PC-9 (cell line): ENCODE measurements at regions not wholly inside any gene's neighbourhood (a gene's known extent, or its start where the extent isn't known, plus 50 kb on each side); places are given as distances from the start of the nearest gene placed in this dataset.

Source experiments
- BruUV-seq: library from RNA; stranded (reverse); fragments of 400-500 nt; replicated peaks from 2 replicates; lab custom pipeline; 2021; lab: Mats Ljungman, UMichigan
- CTCF ChIA-PET: fragments of 300-600 bp; sonication (Branson Sonifier 250); formaldehyde crosslinking; loops from one replicate; lab custom pipeline; 2022; ENCODE audit warnings: antibody characterized with exemption; lab: Charles Lee
- POLR2A ChIA-PET: fragments of 300-600 bp; sonication (Branson Sonifier 250); formaldehyde crosslinking; loops from one replicate; lab custom pipeline; 2022; ENCODE audit warnings: antibody characterized with exemption; ENCODE audit not compliant: unreplicated experiment; lab: Charles Lee
- DNase-seq, 2 experiments: peaks; one replicate each; pipeline versions ENCODE4 v3.0.0 to v3.0.0-alpha.2; 2015 to 2022; ENCODE audit warnings: mixed read lengths in 1 of 2
- H2AFZ ChIP-seq: fragments of 200-600 bp; sonication (generic); 2 replicates; pipeline ENCODE4 v1.8.1; 2017; ENCODE audit warnings: antibody characterized with exemption
- H3F3A ChIP-seq: fragments of 200-600 bp; sonication (generic); 2 replicates; pipeline ENCODE4 v1.8.1; 2017; ENCODE audit warnings: antibody characterized with exemption, mild to moderate bottlenecking, low read depth; ENCODE audit not compliant: insufficient read depth
- H3K27ac ChIP-seq: fragments of 200-600 bp; sonication (generic); 2 replicates; pipeline ENCODE4 v1.6.1; 2016; ENCODE audit warnings: mixed run types
- H3K27me3 ChIP-seq: fragments of 200-600 bp; sonication (generic); 2 replicates; pipeline ENCODE4 v1.6.1; 2016; ENCODE audit warnings: low read depth, mixed run types; ENCODE audit not compliant: insufficient read depth
- H3K36me3 ChIP-seq: fragments of 200-600 bp; sonication (generic); 2 replicates; pipeline ENCODE4 v1.6.1; 2016; ENCODE audit warnings: low read depth, mixed run types
- H3K4me1 ChIP-seq: fragments of 200-600 bp; sonication (generic); replicated peaks from 2 replicates; pipeline ENCODE4 v1.6.1; 2016; ENCODE audit warnings: mixed run types; ENCODE audit not compliant: insufficient read depth
- H3K4me2 ChIP-seq: fragments of 200-600 bp; sonication (generic); 2 replicates; pipeline ENCODE4 v1.6.1; 2017; ENCODE audit warnings: mixed run types
- H3K4me3 ChIP-seq: fragments of 200-600 bp; sonication (generic); 2 replicates; pipeline ENCODE4 v1.6.1; 2016; ENCODE audit warnings: mixed run types
- H3K79me2 ChIP-seq: fragments of 200-600 bp; sonication (generic); 2 replicates; pipeline ENCODE4 v1.6.1; 2017; ENCODE audit warnings: low read depth, mixed run types
- H3K9me2 ChIP-seq: fragments of 200-600 bp; sonication (generic); 2 replicates; pipeline ENCODE4 v1.8.1; 2017; ENCODE audit warnings: mild to moderate bottlenecking; ENCODE audit not compliant: insufficient read depth
- H3K9me3 ChIP-seq: fragments of 200-600 bp; sonication (generic); 2 replicates; pipeline ENCODE4 v1.8.1; 2016; ENCODE audit warnings: low read depth; ENCODE audit not compliant: insufficient read depth
- H4K20me1 ChIP-seq: fragments of 200-600 bp; sonication (generic); 2 replicates; pipeline ENCODE4 v1.8.1; 2017; ENCODE audit not compliant: insufficient read depth
- CTCF ChIP-seq: fragments of 200-600 bp; sonication (generic); conservative IDR thresholded peaks from 2 replicates; pipeline ENCODE4 v1.6.1; 2017; ENCODE audit warnings: mixed run types, antibody characterized with exemption, mild to moderate bottlenecking, moderate library complexity
- EZH2 ChIP-seq: fragments of 200-600 bp; sonication (generic); IDR thresholded peaks from 2 replicates; pipeline ENCODE4 v1.8.0; 2017; ENCODE audit warnings: antibody characterized with exemption, low read depth
- intact Hi-C: fragments of 100-400 bp; cut with micrococcal nuclease; formaldehyde crosslinking; loops from one replicate; pipeline ENCODE4 v1.10.0; 2022; ENCODE audit not compliant: unreplicated experiment

GRCh38 chr6:113219783-113220182 lies 637.4 kb upstream of the MARCKS start:
- no peaks in the 10 kb centered on the region; the same call in 1 of the 2 replicates for H3K9me3 ChIP-seq
- no peak for TF ChIP-seq CTCF
- TF ChIP-seq EZH2 = no peak
- CTCF ChIA-PET = no interaction called here

GRCh38 chr6:113220832-113221231 lies 636.3 kb upstream of the MARCKS start:
- no peaks in the 10 kb centered on the region for H3F3A ChIP-seq
- H4K20me1 ChIP-seq = no peaks in the 10 kb centered on the region
- no peaks in the 10 kb centered on the region for H3K79me2 ChIP-seq
- H3K4me2 ChIP-seq = no peak overlapping the region
- H2AFZ ChIP-seq = no peak overlapping the region
- no peak for TF ChIP-seq EZH2
- TF ChIP-seq CTCF = no peak
- no peaks in the 10 kb centered on the region for H3K27me3 ChIP-seq
- H3K36me3 ChIP-seq = no peaks in the 10 kb centered on the region
- POLR2A ChIA-PET = no interaction called here
- no TSS peak for BruUV-seq
- CTCF ChIA-PET = no interaction called here
- H3K9me2 ChIP-seq = no peaks in the 10 kb centered on the region
- H3K9me3 ChIP-seq = no peaks in the 10 kb centered on the region; the same call in 1 of the 2 replicates
- intact Hi-C loops = no loop called here
- H3K27ac ChIP-seq = no peak overlapping the region
- DNase-seq = no peak
- no peak overlapping the region for H3K4me3 ChIP-seq
- no peaks in the 10 kb centered on the region for H3K4me1 ChIP-seq

More at GRCh38 chr6:113219783-113220182, 637.4 kb upstream of the MARCKS start:
- POLR2A ChIA-PET = no interaction called here
- Histone ChIP-seq H4K20me1 (no peaks in the 10 kb centered on the region), H3K36me3 (no peaks in the 10 kb centered on the region), H3K4me1 (no peaks in the 10 kb centered on the region), H3K27ac (no peak overlapping the region), H3F3A (no peaks in the 10 kb centered on the region), H3K9me2 (no peaks in the 10 kb centered on the region), H3K4me2 (no peak overlapping the region), H3K27me3 (no peaks in the 10 kb centered on the region), H3K4me3 (no peak overlapping the region), H2AFZ (no peak overlapping the region), H3K79me2 (no peaks in the 10 kb centered on the region)
- no peak for DNase-seq
- BruUV-seq = no TSS peak
- intact Hi-C loops = no loop called here

GRCh38 chr6:113221850-113222249 lies 635.3 kb upstream of the MARCKS start:
- Histone ChIP-seq H3K79me2 (no peaks in the 10 kb centered on the region), H4K20me1 (no peaks in the 10 kb centered on the region), H2AFZ (no peak overlapping the region), H3K4me3 (no peak overlapping the region), H3K36me3 (no peaks in the 10 kb centered on the region), H3K9me3 (no peaks in the 10 kb centered on the region; the same call in 1 of the 2 replicates), H3K4me2 (no peak overlapping the region), H3K27me3 (no peaks in the 10 kb centered on the region), H3K4me1 (no peaks in the 10 kb centered on the region), H3K27ac (no peak overlapping the region), H3F3A (no peaks in the 10 kb centered on the region), H3K9me2 (no peaks in the 10 kb centered on the region)
- no peak for TF ChIP-seq EZH2
- TF ChIP-seq CTCF = no peak
- ChIA-PET POLR2A (no interaction called here), CTCF (no interaction called here)
- intact Hi-C loops = no loop called here
- no TSS peak for BruUV-seq
- DNase-seq = no peak
